Hepatic stellate cell (primary cell): ENCODE measurements at regions not wholly inside any gene's neighbourhood (a gene's known extent, or its start where the extent isn't known, plus 50 kb on each side); places are given as distances from the start of the nearest gene placed in this dataset.

ENCODE experiments used
- DNase-seq: peaks from one replicate; pipeline ENCODE4 v3.0.0; 2011; ENCODE audit warnings: low spot score

GRCh38 chr14:98573082-98573481, 698.9 kb downstream of the BCL11B start:
- DNase-seq, result no peak

- DNase-seq, result no peak
Observed at GRCh38 chr14:98576463-98576862, 695.5 kb downstream of the BCL11B start.

GRCh38 chr14:98578204-98578603, 693.8 kb downstream of the BCL11B start:
- no peak for DNase-seq

GRCh38 chr14:98579140-98579539, 692.9 kb downstream of the BCL11B start:
- no peak for DNase-seq

GRCh38 chr14:98580131-98580678, 691.8 kb downstream of the BCL11B start:
- DNase-seq, result no peak

GRCh38 chr14:98582276-98582675, 689.7 kb downstream of the BCL11B start:
- no peak for DNase-seq

GRCh38 chr14:98591161-98591560, 680.8 kb downstream of the BCL11B start:
- no peak for DNase-seq

- DNase-seq, result no peak
Observed at GRCh38 chr14:98592611-98593170, 679.3 kb downstream of the BCL11B start.

- DNase-seq, result no peak
Observed at GRCh38 chr14:98593361-98593761, 678.6 kb downstream of the BCL11B start.

GRCh38 chr14:98594156-98594555, 677.8 kb downstream of the BCL11B start:
- DNase-seq, result no peak

- no peak for DNase-seq
Observed at GRCh38 chr14:98598576-98598975, 673.4 kb downstream of the BCL11B start.

GRCh38 chr14:98599082-98599481, 672.9 kb downstream of the BCL11B start:
- DNase-seq, result no peak

- no peak for DNase-seq
Observed at GRCh38 chr14:98602983-98603382, 669.0 kb downstream of the BCL11B start.

- no peak for DNase-seq
Observed at GRCh38 chr14:98605043-98605442, 667.0 kb downstream of the BCL11B start.

GRCh38 chr14:98606041-98606640, 665.9 kb downstream of the BCL11B start:
- DNase-seq, result no peak

GRCh38 chr14:98606816-98607215, 665.2 kb downstream of the BCL11B start:
- no peak for DNase-seq

GRCh38 chr14:98607341-98607910, 664.6 kb downstream of the BCL11B start:
- no peak for DNase-seq

GRCh38 chr14:98608071-98609060, 663.6 kb downstream of the BCL11B start:
- no peak for DNase-seq

GRCh38 chr14:98612434-98613200, 659.4 kb downstream of the BCL11B start:
- DNase-seq, result no peak

- no peak for DNase-seq
Observed at GRCh38 chr14:98614741-98615140, 657.3 kb downstream of the BCL11B start.

GRCh38 chr14:98622208-98623051, 649.6 kb downstream of the BCL11B start:
- no peak for DNase-seq
